OCI-LY3 (cell line): ENCODE measurements at regions not wholly inside any gene's neighbourhood (a gene's known extent, or its start where the extent isn't known, plus 50 kb on each side); places are given as distances from the start of the nearest gene placed in this dataset.
A peak's percentile ranks its signal among the peaks of the same experiment; 100 is the strongest.

ENCODE experiments used
- H2AFZ ChIP-seq: fragments of 200-600, 300-600 bp; shearing (Covaris generic); 2 replicates; pipeline ENCODE4 v1.6.0; 2014; ENCODE audit warnings: antibody characterized with exemption, low read depth, low read length
- H3K27ac ChIP-seq: fragments of 200-600, 300-600 bp; sonication (generic); 2 replicates; pipeline ENCODE4 v1.5.1; 2014; ENCODE audit warnings: mild to moderate bottlenecking, low read length, moderate library complexity, mixed read lengths
- H3K27me3 ChIP-seq: fragments of 200-600, 300-600 bp; sonication (generic); 2 replicates; pipeline ENCODE4 v1.6.1; 2014; ENCODE audit warnings: low read depth, low read length, mixed read lengths
- H3K36me3 ChIP-seq: fragments of 200-600, 300-600 bp; sonication (generic); replicated peaks from 2 replicates; pipeline ENCODE3; 2014; ENCODE audit warnings: low read depth, low read length, mixed read lengths
- H3K4me1 ChIP-seq: fragments of 300-600, 200-600 bp; sonication (generic); 2 replicates; pipeline ENCODE4 v1.6.1; 2014; ENCODE audit warnings: low read length, mixed read lengths
- H3K4me2 ChIP-seq: fragments of 200-600, 300-600 bp; sonication (generic); 2 replicates; pipeline ENCODE4 v1.6.1; 2014; ENCODE audit warnings: low read length, mixed read lengths
- H3K4me3 ChIP-seq: fragments of 300-600, 200-600 bp; sonication (generic); 2 replicates; pipeline ENCODE4 v1.5.1; 2014; ENCODE audit warnings: antibody characterized with exemption, mild to moderate bottlenecking, low read length, moderate library complexity
- H3K79me2 ChIP-seq: fragments of 300-600, 200-600 bp; shearing (Covaris generic); 2 replicates; pipeline ENCODE4 v1.6.1; 2014; ENCODE audit warnings: mild to moderate bottlenecking, low read length, mixed read lengths
- H3K9ac ChIP-seq: fragments of 300-600, 200-600 bp; shearing (Covaris generic); 2 replicates; pipeline ENCODE4 v1.6.0; 2014; ENCODE audit warnings: mild to moderate bottlenecking, low read length, moderate library complexity
- H3K9me3 ChIP-seq: fragments of 200-600, 300-600 bp; shearing (Covaris generic); 2 replicates; pipeline ENCODE4 v1.6.1; 2014; ENCODE audit warnings: low read length, mixed read lengths; ENCODE audit not compliant: insufficient read depth
- H4K20me1 ChIP-seq: fragments of 200-600, 300-600 bp; sonication (generic); 2 replicates; pipeline ENCODE4 v1.6.1; 2016; ENCODE audit warnings: low read length, mixed read lengths; ENCODE audit not compliant: insufficient read depth
- EZH2phosphoT487 ChIP-seq: fragments of 200-600 bp; shearing (Covaris generic); IDR thresholded peaks from 2 replicates; pipeline ENCODE4 v1.6.1; 2018; ENCODE audit warnings: antibody characterized with exemption, mixed run types, low read depth
- TF ChIP-seq, protein P1 (sequence below): fragments of 200-600, 300-600 bp; sonication (generic); IDR thresholded peaks from 2 replicates; pipeline ENCODE4 v1.5.1; 2014; ENCODE audit warnings: antibody characterized with exemption, low read length, low read depth

DNA sequence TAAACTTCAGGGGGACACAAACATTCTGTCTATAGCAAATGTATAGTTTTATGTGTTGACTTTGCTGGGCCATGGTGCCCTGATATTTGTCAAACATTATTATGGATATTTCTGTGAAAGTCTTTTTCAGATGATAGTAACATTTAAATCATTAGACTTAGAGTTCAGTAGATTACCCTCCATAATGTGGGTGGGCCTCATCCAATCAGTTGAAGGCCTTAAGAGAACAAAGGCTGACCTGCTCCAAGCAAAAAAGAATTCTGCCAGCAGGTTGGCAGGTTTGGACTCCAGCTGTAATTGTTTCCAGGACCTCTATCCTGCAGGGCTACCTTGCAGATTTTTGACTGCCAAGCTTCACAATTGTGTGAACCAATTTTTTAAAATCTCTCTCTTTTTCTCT is 1250.9 kb downstream of the ROBO1 start:
- no peak overlapping the region for H3K4me2 ChIP-seq
- no peak overlapping the region for H3K9ac ChIP-seq
- no peak overlapping the region for H2AFZ ChIP-seq
- no peaks in the 10 kb centered on the region for H3K4me1 ChIP-seq
- no peaks in the 10 kb centered on the region for H3K9me3 ChIP-seq
- no peaks in the 10 kb centered on the region for H3K27me3 ChIP-seq
- H3K4me3 ChIP-seq: no peak overlapping the region
- no peaks in the 10 kb centered on the region for H3K79me2 ChIP-seq
- H4K20me1 ChIP-seq: no peaks in the 10 kb centered on the region
- no peaks in the 10 kb centered on the region for H3K36me3 ChIP-seq
- H3K27ac ChIP-seq: no peak overlapping the region
- TF ChIP-seq, protein P1, sequence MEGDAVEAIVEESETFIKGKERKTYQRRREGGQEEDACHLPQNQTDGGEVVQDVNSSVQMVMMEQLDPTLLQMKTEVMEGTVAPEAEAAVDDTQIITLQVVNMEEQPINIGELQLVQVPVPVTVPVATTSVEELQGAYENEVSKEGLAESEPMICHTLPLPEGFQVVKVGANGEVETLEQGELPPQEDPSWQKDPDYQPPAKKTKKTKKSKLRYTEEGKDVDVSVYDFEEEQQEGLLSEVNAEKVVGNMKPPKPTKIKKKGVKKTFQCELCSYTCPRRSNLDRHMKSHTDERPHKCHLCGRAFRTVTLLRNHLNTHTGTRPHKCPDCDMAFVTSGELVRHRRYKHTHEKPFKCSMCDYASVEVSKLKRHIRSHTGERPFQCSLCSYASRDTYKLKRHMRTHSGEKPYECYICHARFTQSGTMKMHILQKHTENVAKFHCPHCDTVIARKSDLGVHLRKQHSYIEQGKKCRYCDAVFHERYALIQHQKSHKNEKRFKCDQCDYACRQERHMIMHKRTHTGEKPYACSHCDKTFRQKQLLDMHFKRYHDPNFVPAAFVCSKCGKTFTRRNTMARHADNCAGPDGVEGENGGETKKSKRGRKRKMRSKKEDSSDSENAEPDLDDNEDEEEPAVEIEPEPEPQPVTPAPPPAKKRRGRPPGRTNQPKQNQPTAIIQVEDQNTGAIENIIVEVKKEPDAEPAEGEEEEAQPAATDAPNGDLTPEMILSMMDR: no peak
- TF ChIP-seq EZH2phosphoT487: no peak

DNA sequence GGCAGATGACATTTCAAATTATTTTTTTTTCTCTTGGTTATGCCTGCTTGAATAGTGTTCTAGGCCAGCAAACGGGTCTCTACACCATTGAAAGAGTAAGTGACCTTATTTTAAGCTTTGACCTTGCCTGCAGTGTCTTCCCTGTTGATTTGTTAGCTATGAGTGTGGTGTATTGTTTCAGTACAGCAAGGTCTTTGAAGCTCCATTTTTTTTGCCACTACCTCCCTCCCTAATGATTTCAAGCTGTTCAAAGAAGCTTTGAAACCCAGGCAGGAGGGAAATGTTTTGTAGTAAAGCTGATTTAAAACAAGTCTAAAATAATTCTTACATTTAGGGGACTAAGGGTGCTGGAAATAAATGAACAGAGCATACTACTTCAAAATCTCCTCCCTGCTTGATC is 1249.8 kb downstream of the ROBO1 start:
- no peaks in the 10 kb centered on the region for H3K4me1 ChIP-seq
- H3K9me3 ChIP-seq: no peaks in the 10 kb centered on the region
- H3K4me2 ChIP-seq: no peak overlapping the region
- TF ChIP-seq, protein P1: no peak
- TF ChIP-seq EZH2phosphoT487: no peak
- H3K4me3 ChIP-seq: no peak overlapping the region
- no peaks in the 10 kb centered on the region for H3K36me3 ChIP-seq
- H3K9ac ChIP-seq: no peak overlapping the region
- H4K20me1 ChIP-seq: no peaks in the 10 kb centered on the region
- H3K79me2 ChIP-seq: no peaks in the 10 kb centered on the region
- H3K27me3 ChIP-seq: no peaks in the 10 kb centered on the region
- H2AFZ ChIP-seq: no peak overlapping the region
- H3K27ac ChIP-seq: no peak overlapping the region

DNA sequence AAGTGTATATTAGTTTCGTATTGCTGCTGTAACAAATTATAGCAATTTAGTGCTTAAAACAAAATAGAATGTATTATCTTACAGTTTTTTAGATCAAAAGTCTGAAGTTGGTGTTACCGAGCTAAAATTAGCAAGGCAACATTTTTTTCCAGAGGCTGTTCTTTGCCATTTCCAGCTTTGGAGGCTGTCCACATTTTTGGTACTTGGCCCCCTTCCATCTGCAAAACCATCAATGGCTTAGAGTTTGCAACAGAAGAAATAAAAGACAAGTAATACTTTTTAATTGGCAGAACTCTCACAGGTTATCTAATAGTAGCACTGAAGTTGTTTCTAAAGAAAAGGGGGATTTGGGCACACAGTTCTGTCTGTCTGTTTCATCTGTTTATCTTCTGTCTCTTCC is 1248.5 kb downstream of the ROBO1 start:
- TF ChIP-seq, protein P1: no peak
- no peak for TF ChIP-seq EZH2phosphoT487
- no peak overlapping the region for H3K9ac ChIP-seq

DNA sequence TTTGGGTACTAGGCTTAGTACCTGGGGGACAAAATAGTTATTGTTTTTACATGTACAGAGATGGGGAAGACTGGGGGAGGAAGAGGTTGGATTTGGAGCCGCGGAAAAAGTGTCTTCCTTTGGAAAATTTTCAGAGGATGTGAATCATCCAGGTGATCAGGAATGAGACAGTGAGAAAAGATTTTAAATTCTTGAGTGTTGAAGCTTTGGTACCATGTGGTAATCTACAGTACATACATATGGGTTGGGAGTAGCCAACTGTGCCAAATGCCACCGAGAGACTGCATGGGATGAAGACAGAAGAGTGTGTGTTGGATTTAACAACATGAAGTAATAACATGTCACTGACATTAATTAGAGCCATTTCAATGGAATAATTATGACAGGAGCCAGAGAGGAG is 1238.2 kb downstream of the ROBO1 start:
- no peak overlapping the region for H3K4me2 ChIP-seq
- H3K27ac ChIP-seq: no peak overlapping the region
- H2AFZ ChIP-seq: no peak overlapping the region
- no peak overlapping the region for H3K4me3 ChIP-seq
- H3K4me1 ChIP-seq: no peaks in the 10 kb centered on the region
- H3K79me2 ChIP-seq: no peaks in the 10 kb centered on the region
- no peaks in the 10 kb centered on the region for H3K27me3 ChIP-seq
- H3K9ac ChIP-seq: no peak overlapping the region
- H4K20me1 ChIP-seq: no peaks in the 10 kb centered on the region
- H3K9me3 ChIP-seq: no peaks in the 10 kb centered on the region
- H3K36me3 ChIP-seq: no peaks in the 10 kb centered on the region
- no peak for TF ChIP-seq EZH2phosphoT487

More for the DNA sequence above, 1248.5 kb downstream of the ROBO1 start:
- Histone ChIP-seq H3K36me3 (no peaks in the 10 kb centered on the region), H3K4me3 (no peak overlapping the region), H3K4me1 (no peaks in the 10 kb centered on the region), H4K20me1 (no peaks in the 10 kb centered on the region), H2AFZ (no peak overlapping the region), H3K4me2 (no peak overlapping the region), H3K27ac (no peak overlapping the region), H3K27me3 (no peaks in the 10 kb centered on the region), H3K9me3 (no peaks in the 10 kb centered on the region), H3K79me2 (no peaks in the 10 kb centered on the region)

DNA sequence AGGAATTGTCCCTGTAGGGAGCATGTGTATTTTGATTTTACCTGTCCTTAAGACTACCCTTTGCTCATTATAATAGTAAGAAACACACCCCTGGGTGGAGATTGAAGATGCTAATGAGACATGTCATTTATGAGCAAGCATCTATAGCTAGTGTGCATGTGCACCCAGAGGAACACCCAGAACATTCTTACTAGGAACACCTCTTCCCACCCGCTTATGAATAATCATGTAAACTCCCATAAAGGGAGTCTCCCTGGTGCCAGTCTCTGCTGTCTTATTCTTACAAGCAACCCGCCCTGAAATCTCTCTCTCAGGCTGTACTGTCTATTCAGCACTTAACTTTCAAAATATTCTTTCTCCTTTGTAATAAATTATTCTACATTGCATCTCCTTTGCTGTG is 1227.3 kb downstream of the ROBO1 start:
- H3K9ac ChIP-seq: no peak overlapping the region
- TF ChIP-seq EZH2phosphoT487: no peak
- 0 out of 2 replicates have a peak overlapping the region, but pooled peaks have one; percentile 41 for H2AFZ ChIP-seq
- no peaks in the 10 kb centered on the region for H4K20me1 ChIP-seq
- no peak overlapping the region for H3K4me2 ChIP-seq
- H3K4me3 ChIP-seq: no peak overlapping the region
- H3K27me3 ChIP-seq: no peaks in the 10 kb centered on the region
- H3K4me1 ChIP-seq: no peaks in the 10 kb centered on the region
- H3K79me2 ChIP-seq: no peaks in the 10 kb centered on the region
- H3K36me3 ChIP-seq: no peaks in the 10 kb centered on the region
- no peaks in the 10 kb centered on the region for H3K9me3 ChIP-seq
- H3K27ac ChIP-seq: no peak overlapping the region
